ENCODE measurements at regions not wholly inside any gene's neighbourhood (a gene's known extent, or its start where the extent isn't known, plus 50 kb on each side); places are given as distances from the start of the nearest gene placed in this dataset.

- TF ChIP-seq, protein P1, sequence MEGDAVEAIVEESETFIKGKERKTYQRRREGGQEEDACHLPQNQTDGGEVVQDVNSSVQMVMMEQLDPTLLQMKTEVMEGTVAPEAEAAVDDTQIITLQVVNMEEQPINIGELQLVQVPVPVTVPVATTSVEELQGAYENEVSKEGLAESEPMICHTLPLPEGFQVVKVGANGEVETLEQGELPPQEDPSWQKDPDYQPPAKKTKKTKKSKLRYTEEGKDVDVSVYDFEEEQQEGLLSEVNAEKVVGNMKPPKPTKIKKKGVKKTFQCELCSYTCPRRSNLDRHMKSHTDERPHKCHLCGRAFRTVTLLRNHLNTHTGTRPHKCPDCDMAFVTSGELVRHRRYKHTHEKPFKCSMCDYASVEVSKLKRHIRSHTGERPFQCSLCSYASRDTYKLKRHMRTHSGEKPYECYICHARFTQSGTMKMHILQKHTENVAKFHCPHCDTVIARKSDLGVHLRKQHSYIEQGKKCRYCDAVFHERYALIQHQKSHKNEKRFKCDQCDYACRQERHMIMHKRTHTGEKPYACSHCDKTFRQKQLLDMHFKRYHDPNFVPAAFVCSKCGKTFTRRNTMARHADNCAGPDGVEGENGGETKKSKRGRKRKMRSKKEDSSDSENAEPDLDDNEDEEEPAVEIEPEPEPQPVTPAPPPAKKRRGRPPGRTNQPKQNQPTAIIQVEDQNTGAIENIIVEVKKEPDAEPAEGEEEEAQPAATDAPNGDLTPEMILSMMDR (conservative IDR thresholded peaks at IDR 0.05; ENCODE audit: low read depth, low read length), result no peak
- TF ChIP-seq EZH2 (IDR thresholded peaks at IDR 0.05; ENCODE audit: low read length, unreplicated experiment), result no peak
Observed at GRCh38 chr11:34756591-34756990, 135.7 kb downstream of the EHF start.
